ENCODE measurements at regions not wholly inside any gene's neighbourhood (a gene's known extent, or its start where the extent isn't known, plus 50 kb on each side); places are given as distances from the start of the nearest gene placed in this dataset.

GRCh38 chr6:156707818-156708217, 69.4 kb upstream of the ARID1B start (continued):
- TF ChIP-seq ZNF462 (CRISPR knock-in tag; IDR thresholded peaks at IDR 0.05) (no peak), JUNB (IDR thresholded peaks at IDR 0.05; ENCODE audit: unreplicated experiment) (no peak), CREB1 (CRISPR knock-in tag; IDR thresholded peaks at IDR 0.05; ENCODE audit: low read depth) (no peak), ZNF114 (CRISPR knock-in tag; IDR thresholded peaks at IDR 0.05) (no peak), ZNF331 (CRISPR knock-in tag; IDR thresholded peaks at IDR 0.05; ENCODE audit: low read depth) (no peak), CTCF (conservative IDR thresholded peaks at IDR 0.05; ENCODE audit: low read depth in 2 of 2) (no peak)

- H3K36me3 Mint-ChIP-seq (ENCODE audit: low read depth) = no peaks in the 10 kb centered on the region
- H4K20me1 ChIP-seq (replicated peaks; ENCODE audit: insufficient read depth) = no peaks in the 10 kb centered on the region
- peak overlapping the region; percentile 16; the same call in 1 of the 2 replicates for H2AFZ ChIP-seq
- no peak overlapping the region for H3K4me2 ChIP-seq
- no peak for DNase-seq (ENCODE audit: low spot score)
- no peaks in the 10 kb centered on the region for H3K27me3 ChIP-seq (ENCODE audit: insufficient read depth)
- no peak overlapping the region for H3K4me3 ChIP-seq
- ATAC-seq = no peak
- no peak overlapping the region for H3K4me3 Mint-ChIP-seq
- H3K9me3 Mint-ChIP-seq = no peaks in the 10 kb centered on the region
- H3K4me1 Mint-ChIP-seq = no peaks in the 10 kb centered on the region; the same call in 2 of the 3 replicates
- H3K27me3 Mint-ChIP-seq (ENCODE audit: insufficient read depth, low read depth, poor library complexity) = no peaks in the 10 kb centered on the region
- no peaks in the 10 kb centered on the region for H3K9me2 ChIP-seq (ENCODE audit: insufficient read depth)
- no peaks in the 10 kb centered on the region for H3K79me2 ChIP-seq (replicated peaks; ENCODE audit: insufficient read depth)
- no peaks in the 10 kb centered on the region for H3K4me1 ChIP-seq (ENCODE audit: insufficient read depth)
- H3K27ac Mint-ChIP-seq = no peak overlapping the region
- no peaks in the 10 kb centered on the region for H3K36me3 ChIP-seq (ENCODE audit: insufficient read depth)
- no peak overlapping the region for H3K27ac ChIP-seq (ENCODE audit: low read depth)
- H3F3A ChIP-seq (replicated peaks; ENCODE audit: low read depth) = no peaks in the 10 kb centered on the region
- TF ChIP-seq ZNF114 (CRISPR knock-in tag; IDR thresholded peaks at IDR 0.05) (no peak), JUNB (IDR thresholded peaks at IDR 0.05; ENCODE audit: unreplicated experiment) (no peak), ZNF331 (CRISPR knock-in tag; IDR thresholded peaks at IDR 0.05; ENCODE audit: low read depth) (no peak), POLR2AphosphoS5 (IDR thresholded peaks at IDR 0.05; ENCODE audit: low read depth) (no peak), EZH2phosphoT487 (IDR thresholded peaks at IDR 0.05; ENCODE audit: unreplicated experiment) (no peak), REST (IDR thresholded peaks at IDR 0.05; ENCODE audit: unreplicated experiment) (no peak), CTCF (conservative IDR thresholded peaks at IDR 0.05; ENCODE audit: low read depth in 2 of 2) (no peak), CREB1 (CRISPR knock-in tag; IDR thresholded peaks at IDR 0.05; ENCODE audit: low read depth) (no peak)
Observed at GRCh38 chr6:156703719-156704118, 73.5 kb upstream of the ARID1B start.

All from GM23338 (cell line).